Gastrocnemius medialis (tissue), 4 donors: ENCODE measurements at regions not wholly inside any gene's neighbourhood (a gene's known extent, or its start where the extent isn't known, plus 50 kb on each side); places are given as distances from the start of the nearest gene placed in this dataset.
A peak's percentile ranks its signal among the peaks of the same experiment; 100 is the strongest.

ENCODE experiments used
- ATAC-seq, 2 donors: fragments of 150-250 bp; one replicate each; pipeline ENCODE4 v1.9.1; 2016
- DNase-seq, 2 donors: peaks; one replicate each; pipeline ENCODE4 v3.0.0-alpha.2; 2019
- H3K27ac ChIP-seq, 4 donors: fragments of 200-600 bp; sonication (generic); 1 replicate in 1 of 4; 2 replicates in 3 of 4; pipeline ENCODE4 v1.5.1; 2016 to 2018; ENCODE audit warnings: mild to moderate bottlenecking in 2 of 4, moderate library complexity in 1 of 4
- H3K27me3 ChIP-seq, 3 donors: fragments of 200-600 bp; sonication (generic) in 2 of 3; 1 replicate in 1 of 3; 2 replicates in 2 of 3; pipeline versions ENCODE4 v1.5.1 to v1.6.0; 2016 to 2019; ENCODE audit warnings: mild to moderate bottlenecking in 1 of 3, moderate library complexity in 1 of 3
- H3K36me3 ChIP-seq, 2 donors: fragments of 200-600 bp; sonication (generic) in 1 of 2; one replicate each; pipeline ENCODE4 v1.5.1; 2017 to 2018
- H3K4me1 ChIP-seq, 2 donors: fragments of 200-600 bp; sonication (generic) in 1 of 2; one replicate each; pipeline ENCODE4 v1.5.1; 2016 to 2017; ENCODE audit warnings: mild to moderate bottlenecking in 2 of 2
- H3K4me3 ChIP-seq, 4 donors: fragments of 200-600 bp; sonication (generic) in 3 of 4; 1 replicate in 1 of 4; 2 replicates in 3 of 4; pipeline ENCODE4 v1.5.1; 2016 to 2019; ENCODE audit warnings: mild to moderate bottlenecking in 2 of 4
- H3K9me3 ChIP-seq, 3 donors: fragments of 200-600 bp; sonication (generic) in 2 of 3; 1 replicate in 1 of 3; 2 replicates in 2 of 3; pipeline ENCODE4 v1.5.1; 2016 to 2019
- CTCF ChIP-seq, 5 experiments: fragments of 450-650 bp in 3 of 5; fragments of 200-600 bp in 2 of 5; sonication (generic) in 2 of 5; IDR thresholded peaks in 4 of 5; conservative IDR thresholded peaks in 1 of 5; 1 replicate in 4 of 5; 2 replicates in 1 of 5; pipeline ENCODE4 v1.5.1; 2016 to 2019; ENCODE audit warnings: antibody characterized with exemption in 5 of 5, mild to moderate bottlenecking in 3 of 5, moderate library complexity in 3 of 5
- POLR2A ChIP-seq, 2 donors: fragments of 450-650 bp; IDR thresholded peaks; one replicate each; pipeline ENCODE4 v1.6.1; 2017; ENCODE audit warnings: antibody characterized with exemption in 2 of 2, mild to moderate bottlenecking in 2 of 2, moderate library complexity in 2 of 2
- in situ Hi-C, 4 donors: fragments of 200-750 bp; cut with MboI; loops; one replicate each; pipeline versions ENCODE4 v1.15.0 to v1.8.0; 2017; ENCODE audit warnings: low sequenced_read_pairs in 4 of 4
- intact Hi-C: fragments of 100-400 bp; cut with DNase I; formaldehyde crosslinking; loops from one replicate; pipeline ENCODE4 v1.15.1; 2023; ENCODE audit warnings: low total_unique reads

GRCh38 chr2:180722551-180723239 lies 257.7 kb upstream of the UBE2E3 start:
- intact Hi-C loops (no loop called here), in situ Hi-C loops (no loop called here)
- no peak overlapping the region for H3K27ac ChIP-seq
- H3K4me3 ChIP-seq = no peak overlapping the region
- ATAC-seq (peak; percentile 18 to 60), DNase-seq (no peak)
- TF ChIP-seq POLR2A (IDR thresholded peaks at IDR 0.05) = no peak
- no peak for TF ChIP-seq CTCF (IDR thresholded peaks at IDR 0.05 in 4 of 5, conservative IDR thresholded peaks at IDR 0.05 in 1 of 5)
- no peaks in the 10 kb centered on the region for H3K36me3 ChIP-seq
- no peaks in the 10 kb centered on the region for H3K9me3 ChIP-seq
- H3K27me3 ChIP-seq = no peaks in the 10 kb centered on the region
- peaks cover 0 to 16% of the 10 kb centered on the region in 2 donors for H3K4me1 ChIP-seq

GRCh38 chr2:180720829-180721228 lies 259.6 kb upstream of the UBE2E3 start:
- in situ Hi-C loops = no loop called here
- H3K9me3 ChIP-seq = no peaks in the 10 kb centered on the region
- no peaks in the 10 kb centered on the region for H3K36me3 ChIP-seq
- no peaks in the 10 kb centered on the region for H3K27me3 ChIP-seq
- ATAC-seq (no peak), DNase-seq (no peak)
- H3K27ac ChIP-seq = no peak overlapping the region
- TF ChIP-seq CTCF (IDR thresholded peaks at IDR 0.05 in 4 of 5, conservative IDR thresholded peaks at IDR 0.05 in 1 of 5) = no peak
- H3K4me1 ChIP-seq = peaks cover 0 to 7% of the 10 kb centered on the region in 2 donors
- intact Hi-C loops = no loop called here
- no peak overlapping the region for H3K4me3 ChIP-seq

- no peak overlapping the region for H3K4me3 ChIP-seq
- DNase-seq (no peak), ATAC-seq (no peak)
- no peak overlapping the region for H3K27ac ChIP-seq
- no peaks in the 10 kb centered on the region for H3K36me3 ChIP-seq
- H3K4me1 ChIP-seq = no peaks in the 10 kb centered on the region
- H3K27me3 ChIP-seq = no peaks in the 10 kb centered on the region
- intact Hi-C loops (no loop called here), in situ Hi-C loops (no loop called here)
- TF ChIP-seq POLR2A (IDR thresholded peaks at IDR 0.05) (no peak), CTCF (IDR thresholded peaks at IDR 0.05 in 4 of 5, conservative IDR thresholded peaks at IDR 0.05 in 1 of 5) (no peak)
- no peaks in the 10 kb centered on the region for H3K9me3 ChIP-seq
These were observed 262.8 kb upstream of the UBE2E3 start for GRCh38 chr2:180717588-180717987.

GRCh38 chr2:180716186-180717180 lies 263.9 kb upstream of the UBE2E3 start:
- intact Hi-C loops (no loop called here), in situ Hi-C loops (no loop called here)
- H3K27me3 ChIP-seq = no peaks in the 10 kb centered on the region
- H3K9me3 ChIP-seq = no peaks in the 10 kb centered on the region
- no peak overlapping the region for H3K4me3 ChIP-seq
- no peak overlapping the region for H3K27ac ChIP-seq
- no peak for ATAC-seq
- H3K36me3 ChIP-seq = no peaks in the 10 kb centered on the region
- no peak for DNase-seq
- H3K4me1 ChIP-seq = no peaks in the 10 kb centered on the region
- TF ChIP-seq CTCF (IDR thresholded peaks at IDR 0.05 in 4 of 5, conservative IDR thresholded peaks at IDR 0.05 in 1 of 5) (no peak), POLR2A (IDR thresholded peaks at IDR 0.05) (no peak)
